ENCODE measurements at regions not wholly inside any gene's neighbourhood (a gene's known extent, or its start where the extent isn't known, plus 50 kb on each side); places are given as distances from the start of the nearest gene placed in this dataset.

- no peak for TF ChIP-seq CTCF (IDR thresholded peaks at IDR 0.05; ENCODE audit: extremely low read depth in 1 of 2, insufficient read depth in 1 of 2, low read depth in 1 of 2, low read length in 2 of 2)
- no peak for TF ChIP-seq POLR2A (IDR thresholded peaks at IDR 0.05; ENCODE audit: low read depth, low read length)
- TF ChIP-seq EZH2 (IDR thresholded peaks at IDR 0.05; ENCODE audit: borderline replicate concordance, low read depth, low read length, severe bottlenecking): no peak
- TF ChIP-seq POLR2AphosphoS5 (IDR thresholded peaks at IDR 0.05; ENCODE audit: insufficient read depth, low read depth, low read length): no peak
- TF ChIP-seq, protein P1, sequence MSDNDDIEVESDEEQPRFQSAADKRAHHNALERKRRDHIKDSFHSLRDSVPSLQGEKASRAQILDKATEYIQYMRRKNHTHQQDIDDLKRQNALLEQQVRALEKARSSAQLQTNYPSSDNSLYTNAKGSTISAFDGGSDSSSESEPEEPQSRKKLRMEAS (IDR thresholded peaks at IDR 0.05; ENCODE audit: insufficient read depth, insufficient read length): no peak
- TF ChIP-seq JUN (IDR thresholded peaks at IDR 0.05; ENCODE audit: borderline replicate concordance, insufficient read depth, insufficient read length, low read depth): no peak
- no peak for TF ChIP-seq MYC (IDR thresholded peaks at IDR 0.05; ENCODE audit: low read depth, low read length)
- TF ChIP-seq GATA2 (IDR thresholded peaks at IDR 0.05; ENCODE audit: insufficient read depth, insufficient read length, low read depth, low read length): no peak
- no peak for TF ChIP-seq FOS (IDR thresholded peaks at IDR 0.05; ENCODE audit: borderline replicate concordance, insufficient read depth, low read length)
These were observed 74.4 kb upstream of the KCNA4 start for GRCh38 chr11:30091246-30091645.
